ENCODE measurements at regions not wholly inside any gene's neighbourhood (a gene's known extent, or its start where the extent isn't known, plus 50 kb on each side); places are given as distances from the start of the nearest gene placed in this dataset.

- no peak for DNase-seq
Observed at GRCh38 chr1:96366516-96366915, 355.1 kb upstream of the PTBP2 start.

- no peak for DNase-seq
Observed at GRCh38 chr1:96367791-96368190, 353.8 kb upstream of the PTBP2 start.

- DNase-seq, result no peak
Observed at GRCh38 chr1:96370757-96371156, 350.8 kb upstream of the PTBP2 start.

- DNase-seq, result no peak
Observed at GRCh38 chr1:96372881-96373280, 348.7 kb upstream of the PTBP2 start.

- no peak for DNase-seq
Observed at GRCh38 chr1:96374076-96374762, 347.4 kb upstream of the PTBP2 start.

- no peak for DNase-seq
Observed at GRCh38 chr1:96376846-96377245, 344.7 kb upstream of the PTBP2 start.

GRCh38 chr1:96384611-96385010, 337.0 kb upstream of the PTBP2 start:
- DNase-seq, result no peak

GRCh38 chr1:96387785-96388184, 333.8 kb upstream of the PTBP2 start:
- no peak for DNase-seq

GRCh38 chr1:96388421-96389310, 332.9 kb upstream of the PTBP2 start:
- DNase-seq, result no peak

- DNase-seq, result no peak
Observed at GRCh38 chr1:96400089-96400488, 321.5 kb upstream of the PTBP2 start.

- DNase-seq, result no peak
Observed at GRCh38 chr1:96409087-96409486, 312.5 kb upstream of the PTBP2 start.

- no peak for DNase-seq
Observed at GRCh38 chr1:96409689-96410088, 311.9 kb upstream of the PTBP2 start.

- no peak for DNase-seq
Observed at GRCh38 chr1:96411006-96411405, 310.6 kb upstream of the PTBP2 start.

GRCh38 chr1:96414598-96414997, 307.0 kb upstream of the PTBP2 start:
- no peak for DNase-seq

- peak; percentile 1 for DNase-seq
Observed at GRCh38 chr1:96416111-96416595, 305.4 kb upstream of the PTBP2 start.

- DNase-seq, result no peak
Observed at GRCh38 chr1:96416701-96417444, 304.7 kb upstream of the PTBP2 start.

GRCh38 chr1:96418969-96419368, 302.6 kb upstream of the PTBP2 start:
- no peak for DNase-seq

GRCh38 chr1:96424877-96425276, 296.7 kb upstream of the PTBP2 start:
- DNase-seq, result no peak

- no peak for DNase-seq
Observed at GRCh38 chr1:96425382-96426129, 296.0 kb upstream of the PTBP2 start.

- DNase-seq, result no peak
Observed at GRCh38 chr1:96427616-96428015, 294.0 kb upstream of the PTBP2 start.

- DNase-seq, result no peak
Observed at GRCh38 chr1:96445302-96445701, 276.3 kb upstream of the PTBP2 start.

- no peak for DNase-seq
Observed at GRCh38 chr1:96464066-96464465, 257.5 kb upstream of the PTBP2 start.

Measured in occipital lobe (tissue), 1 donor.